ENCODE measurements at regions not wholly inside any gene's neighbourhood (a gene's known extent, or its start where the extent isn't known, plus 50 kb on each side); places are given as distances from the start of the nearest gene placed in this dataset.
"Not testable (repeated sequence)": the region's sequence is repeated elsewhere in the genome, so short reads cannot be mapped to it uniquely, and the experiment has no call there.

- DNase-seq (ENCODE audit: low spot score) = no peak
These were observed 1297.0 kb upstream of the ATXN8OS start for GRCh38 chr13:68810660-68811059.

- no peak for DNase-seq (ENCODE audit: low spot score)
These were observed 1299.2 kb upstream of the ATXN8OS start for GRCh38 chr13:68808456-68808855.

- DNase-seq (ENCODE audit: low spot score) = no peak
These were observed 1301.5 kb upstream of the ATXN8OS start for GRCh38 chr13:68806125-68806524.

GRCh38 chr13:68784275-68784674 is 1323.4 kb upstream of the ATXN8OS start:
- no peak for DNase-seq (ENCODE audit: low spot score)

GRCh38 chr13:68759617-68760016 is 1348.0 kb upstream of the ATXN8OS start:
- DNase-seq (ENCODE audit: low spot score) = no peak

GRCh38 chr13:68749796-68750195 is 1357.8 kb upstream of the ATXN8OS start:
- no peak for DNase-seq (ENCODE audit: low spot score)

GRCh38 chr13:68748038-68748437 is 1359.6 kb upstream of the ATXN8OS start:
- no peak for DNase-seq (ENCODE audit: low spot score)

GRCh38 chr13:68745502-68745901 is 1362.1 kb upstream of the ATXN8OS start:
- DNase-seq (ENCODE audit: low spot score) = no peak

GRCh38 chr13:68736961-68737360 is 1370.7 kb upstream of the ATXN8OS start:
- DNase-seq (ENCODE audit: low spot score) = no peak

- DNase-seq (ENCODE audit: low spot score) = no peak
These were observed 1379.8 kb upstream of the ATXN8OS start for GRCh38 chr13:68727798-68728197.

GRCh38 chr13:68727165-68727564 is 1380.5 kb upstream of the ATXN8OS start:
- DNase-seq (ENCODE audit: low spot score) = no peak

GRCh38 chr13:68719815-68720214 is 1387.8 kb upstream of the ATXN8OS start:
- no peak for DNase-seq (ENCODE audit: low spot score)

- no peak for DNase-seq (ENCODE audit: low spot score)
These were observed 1392.0 kb upstream of the ATXN8OS start for GRCh38 chr13:68715651-68716050.

- DNase-seq (ENCODE audit: low spot score) = no peak
These were observed 1393.3 kb upstream of the ATXN8OS start for GRCh38 chr13:68714292-68714691.

GRCh38 chr13:68713394-68713793 is 1394.2 kb upstream of the ATXN8OS start:
- DNase-seq (ENCODE audit: low spot score) = no peak

- no peak for DNase-seq (ENCODE audit: low spot score)
These were observed 1399.2 kb upstream of the ATXN8OS start for GRCh38 chr13:68708336-68708908.

GRCh38 chr13:68706044-68706443 is 1401.6 kb upstream of the ATXN8OS start:
- not testable (repeated sequence) for DNase-seq (ENCODE audit: low spot score)

- DNase-seq (ENCODE audit: low spot score) = no peak
These were observed 1410.1 kb upstream of the ATXN8OS start for GRCh38 chr13:68697551-68697950.

- no peak for DNase-seq (ENCODE audit: low spot score)
These were observed 1410.7 kb upstream of the ATXN8OS start for GRCh38 chr13:68696907-68697306.

GRCh38 chr13:68692049-68692448 is 1415.6 kb upstream of the ATXN8OS start:
- DNase-seq (ENCODE audit: low spot score) = no peak

GRCh38 chr13:68690567-68690966 is 1417.1 kb upstream of the ATXN8OS start:
- no peak for DNase-seq (ENCODE audit: low spot score)

GRCh38 chr13:68676513-68677115 is 1431.0 kb upstream of the ATXN8OS start:
- DNase-seq (ENCODE audit: low spot score) = no peak

- DNase-seq (ENCODE audit: low spot score) = no peak
These were observed 1432.4 kb upstream of the ATXN8OS start for GRCh38 chr13:68675209-68675608.

- DNase-seq (ENCODE audit: low spot score) = no peak
These were observed 1437.7 kb upstream of the PCDH9 start for GRCh38 chr13:68667863-68668262.

Measured in GM03348 (cell line).